ENCODE measurements at regions not wholly inside any gene's neighbourhood (a gene's known extent, or its start where the extent isn't known, plus 50 kb on each side); places are given as distances from the start of the nearest gene placed in this dataset.

- Histone ChIP-seq H3K9ac (ENCODE audit: low read length in 3 of 3) (no peak overlapping the region), H3K9me3 (ENCODE audit: control insufficient read depth in 2 of 3, insufficient read depth in 1 of 3, low read length in 3 of 3) (no peaks in the 10 kb centered on the region), H3K4me3 (ENCODE audit: low read length in 3 of 3) (no peak overlapping the region), H3K4me1 (ENCODE audit: control insufficient read depth in 2 of 3, insufficient read depth in 2 of 3, low read depth in 1 of 3, low read length in 3 of 3) (no peaks in the 10 kb centered on the region), H3K27me3 (ENCODE audit: control insufficient read depth, insufficient read depth, low read length) (no peaks in the 10 kb centered on the region), H3K27ac (ENCODE audit: low read depth in 2 of 2, low read length in 2 of 2) (no peak overlapping the region), H3K36me3 (ENCODE audit: control insufficient read depth in 2 of 3, insufficient read depth in 3 of 3, low read length in 3 of 3) (no peaks in the 10 kb centered on the region)
- DNase-seq (no peak), FAIRE-seq (no peak)
- TF ChIP-seq, protein P1, sequence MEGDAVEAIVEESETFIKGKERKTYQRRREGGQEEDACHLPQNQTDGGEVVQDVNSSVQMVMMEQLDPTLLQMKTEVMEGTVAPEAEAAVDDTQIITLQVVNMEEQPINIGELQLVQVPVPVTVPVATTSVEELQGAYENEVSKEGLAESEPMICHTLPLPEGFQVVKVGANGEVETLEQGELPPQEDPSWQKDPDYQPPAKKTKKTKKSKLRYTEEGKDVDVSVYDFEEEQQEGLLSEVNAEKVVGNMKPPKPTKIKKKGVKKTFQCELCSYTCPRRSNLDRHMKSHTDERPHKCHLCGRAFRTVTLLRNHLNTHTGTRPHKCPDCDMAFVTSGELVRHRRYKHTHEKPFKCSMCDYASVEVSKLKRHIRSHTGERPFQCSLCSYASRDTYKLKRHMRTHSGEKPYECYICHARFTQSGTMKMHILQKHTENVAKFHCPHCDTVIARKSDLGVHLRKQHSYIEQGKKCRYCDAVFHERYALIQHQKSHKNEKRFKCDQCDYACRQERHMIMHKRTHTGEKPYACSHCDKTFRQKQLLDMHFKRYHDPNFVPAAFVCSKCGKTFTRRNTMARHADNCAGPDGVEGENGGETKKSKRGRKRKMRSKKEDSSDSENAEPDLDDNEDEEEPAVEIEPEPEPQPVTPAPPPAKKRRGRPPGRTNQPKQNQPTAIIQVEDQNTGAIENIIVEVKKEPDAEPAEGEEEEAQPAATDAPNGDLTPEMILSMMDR (IDR thresholded peaks at IDR 0.05; ENCODE audit: borderline replicate concordance, extremely low read depth, insufficient read depth), result no peak
- intact Hi-C loops (cut with DNase I), result no loop called here
Observed at GRCh38 chr5:4906786-4907185, 233.3 kb upstream of the ADAMTS16 start.

GRCh38 chr5:4907571-4907970 is 232.6 kb upstream of the ADAMTS16 start:
- TF ChIP-seq, protein P1 (IDR thresholded peaks at IDR 0.05; ENCODE audit: borderline replicate concordance, extremely low read depth, insufficient read depth), result no peak
- no peaks in the 10 kb centered on the region for H3K36me3 ChIP-seq (ENCODE audit: control insufficient read depth in 2 of 3, insufficient read depth in 3 of 3, low read length in 3 of 3)
- H3K27me3 ChIP-seq (ENCODE audit: control insufficient read depth, insufficient read depth, low read length), result no peaks in the 10 kb centered on the region
- no peaks in the 10 kb centered on the region for H3K9me3 ChIP-seq (ENCODE audit: control insufficient read depth in 2 of 3, insufficient read depth in 1 of 3, low read length in 3 of 3)
- H3K4me1 ChIP-seq (ENCODE audit: control insufficient read depth in 2 of 3, insufficient read depth in 2 of 3, low read depth in 1 of 3, low read length in 3 of 3), result no peaks in the 10 kb centered on the region
- H3K27ac ChIP-seq (ENCODE audit: low read depth in 2 of 2, low read length in 2 of 2), result no peak overlapping the region
- H3K4me3 ChIP-seq (ENCODE audit: low read length in 3 of 3), result no peak overlapping the region
- no peak overlapping the region for H3K9ac ChIP-seq (ENCODE audit: low read length in 3 of 3)
- DNase-seq (no peak), FAIRE-seq (no peak)
- intact Hi-C loops (cut with DNase I), result no loop called here

DNA sequence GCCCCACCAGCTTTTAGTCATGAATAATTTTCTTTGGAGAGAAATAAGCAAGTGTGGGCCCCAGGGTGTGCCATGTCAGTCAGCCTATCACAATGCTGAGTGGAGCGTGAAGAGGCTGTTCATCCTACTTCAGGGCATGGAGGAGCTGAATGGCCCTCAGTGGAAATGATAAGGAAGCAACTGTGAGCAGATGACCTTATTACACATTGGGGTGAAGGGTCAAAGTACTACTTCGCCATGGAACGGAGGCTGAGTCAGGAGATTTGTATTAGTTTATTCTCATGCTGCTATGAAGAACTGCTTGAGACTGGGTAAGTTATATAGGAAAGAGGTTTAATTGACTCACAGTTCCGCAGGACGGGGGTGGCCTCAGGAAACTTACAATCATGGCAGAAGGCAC is 231.0 kb upstream of the ADAMTS16 start:
- Histone ChIP-seq H3K27me3 (ENCODE audit: control insufficient read depth, insufficient read depth, low read length) (no peaks in the 10 kb centered on the region), H3K4me1 (ENCODE audit: control insufficient read depth in 2 of 3, insufficient read depth in 2 of 3, low read depth in 1 of 3, low read length in 3 of 3) (no peaks in the 10 kb centered on the region), H3K9me3 (ENCODE audit: control insufficient read depth in 2 of 3, insufficient read depth in 1 of 3, low read length in 3 of 3) (no peaks in the 10 kb centered on the region), H3K9ac (ENCODE audit: low read length in 3 of 3) (no peak overlapping the region), H3K27ac (ENCODE audit: low read depth in 2 of 2, low read length in 2 of 2) (no peak overlapping the region), H3K4me3 (ENCODE audit: low read length in 3 of 3) (no peak overlapping the region), H3K36me3 (ENCODE audit: control insufficient read depth in 2 of 3, insufficient read depth in 3 of 3, low read length in 3 of 3) (no peaks in the 10 kb centered on the region)
- no peak for DNase-seq
- intact Hi-C loops (cut with DNase I), result no loop called here
- no peak for FAIRE-seq
- TF ChIP-seq, protein P1 (IDR thresholded peaks at IDR 0.05; ENCODE audit: borderline replicate concordance, extremely low read depth, insufficient read depth), result no peak

Measured in kidney (tissue), 13 donors.